SJCRH30 (cell line): ENCODE measurements at regions not wholly inside any gene's neighbourhood (a gene's known extent, or its start where the extent isn't known, plus 50 kb on each side); places are given as distances from the start of the nearest gene placed in this dataset.
"Not testable (repeated sequence)": the region's sequence is repeated elsewhere in the genome, so short reads cannot be mapped to it uniquely, and the experiment has no call there.

Experiments used
- DNase-seq, 2 experiments: peaks; one replicate each; pipeline ENCODE4 v3.0.0-alpha.2; 2015 to 2020
- H3K27ac ChIP-seq: fragments of 250-450 bp; sonication (Bioruptor Pico); 2 replicates; pipeline ENCODE4 v1.5.1; 2020; ENCODE audit warnings: mild to moderate bottlenecking, moderate library complexity
- H3K27me3 ChIP-seq: fragments of 250-450 bp; sonication (Bioruptor Pico); 2 replicates; pipeline ENCODE4 v1.5.1; 2020; ENCODE audit warnings: mild to moderate bottlenecking, moderate library complexity
- H3K36me3 ChIP-seq: fragments of 250-450 bp; sonication (Bioruptor Pico); 2 replicates; pipeline ENCODE4 v1.5.1; 2020; ENCODE audit warnings: mild to moderate bottlenecking, moderate library complexity
- H3K4me1 ChIP-seq: fragments of 250-450 bp; sonication (Bioruptor Pico); 2 replicates; pipeline ENCODE4 v1.5.1; 2020; ENCODE audit warnings: mild to moderate bottlenecking, moderate library complexity
- H3K4me3 ChIP-seq: fragments of 250-450 bp; sonication (Bioruptor Pico); 2 replicates; pipeline ENCODE4 v1.5.1; 2020; ENCODE audit warnings: mild to moderate bottlenecking, moderate library complexity
- H3K9me3 ChIP-seq: fragments of 250-450 bp; sonication (Bioruptor Pico); replicated peaks from 2 replicates; pipeline ENCODE4 v1.5.1; 2020; ENCODE audit warnings: mild to moderate bottlenecking, moderate library complexity

GRCh38 chr10:44725404-44725803 lies 185.7 kb upstream of the TMEM72 start:
- Histone ChIP-seq H3K4me3 (no peak overlapping the region), H3K9me3 (no peaks in the 10 kb centered on the region), H3K27me3 (no peaks in the 10 kb centered on the region), H3K27ac (no peak overlapping the region), H3K4me1 (no peaks in the 10 kb centered on the region), H3K36me3 (no peaks in the 10 kb centered on the region)
- DNase-seq, result no peak

GRCh38 chr10:44731283-44731682 lies 179.9 kb upstream of the TMEM72 start:
- no peaks in the 10 kb centered on the region for H3K9me3 ChIP-seq
- no peak for DNase-seq
- no peaks in the 10 kb centered on the region for H3K27me3 ChIP-seq
- no peak overlapping the region for H3K4me3 ChIP-seq
- H3K36me3 ChIP-seq, result no peaks in the 10 kb centered on the region
- no peak overlapping the region for H3K27ac ChIP-seq
- H3K4me1 ChIP-seq, result no peaks in the 10 kb centered on the region

- Histone ChIP-seq H3K4me1 (no peaks in the 10 kb centered on the region), H3K27me3 (no peaks in the 10 kb centered on the region), H3K4me3 (no peak overlapping the region), H3K9me3 (no peaks in the 10 kb centered on the region), H3K36me3 (no peaks in the 10 kb centered on the region), H3K27ac (no peak overlapping the region)
- no peak for DNase-seq
Observed at GRCh38 chr10:44733501-44734488, 177.3 kb upstream of the TMEM72 start.

GRCh38 chr10:44742248-44742647 lies 168.9 kb upstream of the TMEM72 start:
- no peak overlapping the region for H3K27ac ChIP-seq
- H3K9me3 ChIP-seq, result no peaks in the 10 kb centered on the region
- no peak overlapping the region for H3K4me3 ChIP-seq
- H3K4me1 ChIP-seq, result no peaks in the 10 kb centered on the region
- no peak for DNase-seq
- no peaks in the 10 kb centered on the region for H3K27me3 ChIP-seq
- no peaks in the 10 kb centered on the region for H3K36me3 ChIP-seq

- Histone ChIP-seq H3K4me3 (no peak overlapping the region), H3K36me3 (no peaks in the 10 kb centered on the region), H3K27me3 (no peaks in the 10 kb centered on the region), H3K27ac (no peak overlapping the region), H3K9me3 (no peaks in the 10 kb centered on the region), H3K4me1 (no peaks in the 10 kb centered on the region)
- no peak for DNase-seq
Observed at GRCh38 chr10:44743535-44743934, 167.6 kb upstream of the TMEM72 start.

GRCh38 chr10:44745920-44746319 lies 165.2 kb upstream of the TMEM72 start:
- Histone ChIP-seq H3K36me3 (no peaks in the 10 kb centered on the region), H3K4me1 (no peaks in the 10 kb centered on the region), H3K9me3 (no peaks in the 10 kb centered on the region), H3K4me3 (no peak overlapping the region), H3K27ac (no peak overlapping the region), H3K27me3 (no peaks in the 10 kb centered on the region)
- no peak for DNase-seq

- Histone ChIP-seq H3K4me1 (no peaks in the 10 kb centered on the region), H3K9me3 (no peaks in the 10 kb centered on the region), H3K4me3 (no peak overlapping the region), H3K27ac (no peak overlapping the region), H3K27me3 (no peaks in the 10 kb centered on the region), H3K36me3 (no peaks in the 10 kb centered on the region)
- DNase-seq, result no peak
Observed at GRCh38 chr10:44747593-44748172, 163.5 kb upstream of the TMEM72 start.

- no peaks in the 10 kb centered on the region for H3K9me3 ChIP-seq
- H3K27me3 ChIP-seq, result no peaks in the 10 kb centered on the region
- H3K36me3 ChIP-seq, result no peaks in the 10 kb centered on the region
- DNase-seq, result no peak
- no peaks in the 10 kb centered on the region for H3K4me1 ChIP-seq
- H3K4me3 ChIP-seq, result no peak overlapping the region
- H3K27ac ChIP-seq, result no peak overlapping the region
Observed at GRCh38 chr10:44749151-44749550, 162.0 kb upstream of the TMEM72 start.

GRCh38 chr10:44752451-44753441 lies 158.4 kb upstream of the TMEM72 start:
- H3K36me3 ChIP-seq, result no peaks in the 10 kb centered on the region
- no peaks in the 10 kb centered on the region for H3K4me1 ChIP-seq
- no peak overlapping the region for H3K27ac ChIP-seq
- H3K4me3 ChIP-seq, result no peak overlapping the region
- H3K27me3 ChIP-seq, result no peaks in the 10 kb centered on the region
- DNase-seq, result no peak
- no peaks in the 10 kb centered on the region for H3K9me3 ChIP-seq

- DNase-seq, H3K4me1 ChIP-seq, H3K36me3 ChIP-seq, H3K27me3 ChIP-seq, H3K9me3 ChIP-seq, H3K4me3 ChIP-seq, H3K27ac ChIP-seq: not testable (repeated sequence)
Observed at GRCh38 chr10:44754355-44754754, 156.8 kb upstream of the TMEM72 start.

- no peak overlapping the region for H3K27ac ChIP-seq
- no peaks in the 10 kb centered on the region for H3K4me1 ChIP-seq
- DNase-seq, result no peak
- H3K9me3 ChIP-seq, result no peaks in the 10 kb centered on the region
- no peaks in the 10 kb centered on the region for H3K36me3 ChIP-seq
- no peak overlapping the region for H3K4me3 ChIP-seq
- H3K27me3 ChIP-seq, result no peaks in the 10 kb centered on the region
Observed at GRCh38 chr10:44755481-44755880, 155.7 kb upstream of the TMEM72 start.

GRCh38 chr10:44756216-44756615 lies 154.9 kb upstream of the TMEM72 start:
- DNase-seq, result no peak
- Histone ChIP-seq H3K4me3 (no peak overlapping the region), H3K4me1 (no peaks in the 10 kb centered on the region), H3K27ac (no peak overlapping the region), H3K9me3 (no peaks in the 10 kb centered on the region), H3K27me3 (no peaks in the 10 kb centered on the region), H3K36me3 (no peaks in the 10 kb centered on the region)

- DNase-seq, result no peak
- no peaks in the 10 kb centered on the region for H3K9me3 ChIP-seq
- H3K27me3 ChIP-seq, result no peaks in the 10 kb centered on the region
- no peak overlapping the region for H3K4me3 ChIP-seq
- no peaks in the 10 kb centered on the region for H3K4me1 ChIP-seq
- no peak overlapping the region for H3K27ac ChIP-seq
- no peaks in the 10 kb centered on the region for H3K36me3 ChIP-seq
Observed at GRCh38 chr10:44757551-44758205, 153.5 kb upstream of the TMEM72 start.

GRCh38 chr10:44759122-44759521 lies 152.0 kb upstream of the TMEM72 start:
- Histone ChIP-seq H3K4me3 (no peak overlapping the region), H3K27me3 (no peaks in the 10 kb centered on the region), H3K36me3 (no peaks in the 10 kb centered on the region), H3K9me3 (no peaks in the 10 kb centered on the region), H3K27ac (no peak overlapping the region), H3K4me1 (no peaks in the 10 kb centered on the region)
- DNase-seq, result no peak
